ENCODE measurements at regions not wholly inside any gene's neighbourhood (a gene's known extent, or its start where the extent isn't known, plus 50 kb on each side); places are given as distances from the start of the nearest gene placed in this dataset.
A peak's percentile ranks its signal among the peaks of the same experiment; 100 is the strongest.

DNA sequence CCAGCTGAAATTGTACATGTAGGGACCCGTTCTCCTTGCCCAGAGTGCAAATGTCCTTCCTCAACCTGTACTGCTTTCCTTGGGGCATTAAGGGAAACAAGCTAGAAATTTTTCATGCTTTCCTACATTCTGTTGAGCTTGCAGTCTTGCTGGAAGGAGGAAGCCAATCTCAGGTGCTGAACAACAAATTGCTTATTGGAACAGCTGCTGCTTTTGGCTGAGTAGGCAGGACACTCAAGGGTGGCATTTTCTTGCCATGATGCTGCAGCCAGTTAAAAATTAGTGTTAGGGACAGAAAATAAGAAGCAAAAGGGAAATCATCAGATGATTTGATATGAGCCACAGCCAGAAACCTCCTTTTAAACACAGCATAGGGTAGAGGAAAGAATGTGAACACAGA lies 223.7 kb downstream of the QDPR start:
- DNase-seq = no peak

DNA sequence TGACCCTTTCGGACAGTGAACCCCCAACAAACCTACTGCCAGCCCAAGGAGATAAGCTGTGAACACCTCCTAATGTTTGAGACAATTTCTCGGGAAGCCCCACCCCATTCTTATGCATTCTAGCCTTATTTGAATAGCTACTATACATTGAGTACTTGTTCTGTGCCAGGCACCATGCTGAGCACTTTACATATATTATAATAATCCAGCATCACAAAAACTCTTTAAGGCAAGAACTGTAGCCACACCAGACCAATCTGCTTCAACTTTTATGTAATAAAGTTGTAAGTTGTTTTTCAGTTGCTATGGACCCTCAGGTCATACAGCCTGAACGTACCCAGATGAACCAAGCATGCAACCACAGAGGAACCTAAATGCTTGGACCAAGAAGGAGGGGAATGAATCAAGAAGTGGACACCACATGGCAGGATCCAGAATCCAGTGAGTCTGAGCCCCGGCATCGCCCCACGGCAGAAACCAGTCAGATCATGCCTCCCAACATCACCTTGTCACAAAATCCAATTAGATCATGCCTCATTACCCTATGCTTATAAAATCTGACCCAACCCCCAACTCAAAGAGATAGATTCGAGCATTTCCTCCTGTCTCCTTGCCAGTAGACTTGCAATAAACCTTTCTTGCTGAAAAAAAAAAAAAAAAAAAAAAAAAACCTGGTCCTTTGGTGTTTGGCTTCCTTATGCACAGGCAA lies 225.0 kb downstream of the QDPR start:
- no peak for DNase-seq

DNA sequence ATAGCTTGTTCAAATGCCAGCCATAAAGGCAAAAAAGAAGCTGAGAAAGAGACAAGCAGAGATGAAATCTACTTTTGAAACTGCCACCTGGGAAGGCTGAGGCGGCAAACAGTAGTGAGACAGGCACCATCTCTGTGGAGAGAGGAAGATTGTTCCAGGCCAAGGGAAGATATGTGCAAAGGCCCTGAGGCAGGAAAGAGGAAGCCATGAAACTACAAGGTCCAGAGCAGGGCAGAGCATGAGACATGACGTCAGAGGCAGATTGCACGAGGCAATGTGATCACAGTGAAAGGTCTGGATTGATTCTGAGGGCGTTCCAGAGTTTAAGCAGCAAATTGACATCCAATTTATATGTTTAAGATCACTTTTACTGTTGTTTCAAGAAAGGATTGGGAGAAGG lies 226.1 kb downstream of the QDPR start:
- peak in 1 of 3 donors; percentile 0 for DNase-seq

DNA sequence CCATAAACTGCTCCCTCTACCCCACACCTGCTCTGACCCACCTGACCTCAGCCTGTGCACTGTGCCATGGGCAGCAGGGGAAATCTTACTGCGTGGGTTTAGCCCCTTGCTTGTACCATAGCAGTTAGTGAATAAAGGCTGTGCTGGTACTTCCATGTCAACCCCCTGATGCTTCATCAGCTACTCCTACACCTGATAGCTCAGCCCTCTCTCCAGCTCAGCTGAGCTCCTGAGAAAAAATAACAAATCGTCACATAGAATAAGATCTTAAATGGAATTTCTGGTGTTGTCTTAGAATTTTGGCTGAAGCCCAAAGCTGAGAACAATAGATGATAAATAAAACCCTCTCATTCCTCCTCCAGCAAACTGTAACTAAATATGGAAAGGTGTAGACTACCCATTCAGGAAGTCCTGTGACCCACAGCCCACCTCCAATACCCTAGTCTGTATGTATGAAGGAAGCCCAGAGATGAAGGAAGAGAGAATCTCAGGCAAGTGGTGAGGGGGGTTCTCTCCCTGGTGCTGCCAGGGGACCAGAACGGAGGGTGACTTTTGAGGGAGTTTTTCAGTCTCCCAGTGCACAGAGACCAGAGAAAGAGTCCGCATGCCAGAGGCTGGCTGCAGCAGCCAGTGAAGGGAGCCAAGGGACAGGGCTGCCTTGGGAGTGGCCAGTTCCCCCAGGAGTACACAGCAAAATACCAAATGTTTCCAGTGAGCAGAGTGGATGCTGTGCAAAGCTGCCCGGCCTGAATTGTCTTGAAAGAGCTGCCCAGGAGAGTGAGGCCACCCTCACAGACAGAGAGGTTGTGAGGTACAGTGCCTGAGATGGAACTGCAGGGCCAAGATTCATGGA lies 227.3 kb downstream of the QDPR start:
- DNase-seq = no peak

DNA sequence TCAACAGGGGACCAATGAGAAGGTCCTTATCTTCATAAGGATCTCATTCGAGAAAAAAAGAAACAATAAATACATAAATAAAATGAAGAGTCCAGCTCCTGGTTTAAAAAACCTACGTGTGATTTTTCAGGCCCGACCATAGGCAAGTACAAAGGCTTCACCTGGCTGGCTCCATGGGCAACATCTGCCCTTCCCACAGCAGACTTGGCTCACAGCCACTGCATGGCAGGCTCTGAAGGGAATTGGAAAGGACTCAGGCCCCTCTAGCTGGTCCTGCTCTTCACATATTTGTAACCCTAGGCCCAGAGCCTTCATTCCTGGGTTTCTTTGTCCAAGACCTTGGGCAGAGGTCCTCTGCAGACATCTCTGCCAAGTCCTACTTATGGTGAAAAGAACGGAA lies 228.1 kb downstream of the QDPR start:
- no peak for DNase-seq

DNA sequence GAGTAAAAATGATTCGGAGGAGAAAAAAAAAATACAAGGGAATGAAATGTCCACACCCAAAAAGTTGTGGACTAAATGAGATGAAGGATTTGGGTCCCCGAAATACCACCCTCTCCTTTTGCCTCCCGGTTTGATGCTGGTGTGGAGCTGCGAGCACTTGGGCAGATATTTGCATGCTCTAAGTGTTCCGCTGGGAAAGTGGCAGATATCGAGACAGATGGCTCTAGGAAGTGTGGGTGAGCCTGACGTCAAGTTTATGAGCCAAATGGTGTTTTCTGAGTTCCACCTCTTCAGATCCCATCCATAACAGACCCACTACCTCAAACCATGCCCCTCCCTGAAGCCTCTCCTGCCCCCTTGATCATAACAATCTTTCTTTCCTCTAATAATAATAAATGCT lies 228.6 kb downstream of the QDPR start:
- no peak for DNase-seq

DNA sequence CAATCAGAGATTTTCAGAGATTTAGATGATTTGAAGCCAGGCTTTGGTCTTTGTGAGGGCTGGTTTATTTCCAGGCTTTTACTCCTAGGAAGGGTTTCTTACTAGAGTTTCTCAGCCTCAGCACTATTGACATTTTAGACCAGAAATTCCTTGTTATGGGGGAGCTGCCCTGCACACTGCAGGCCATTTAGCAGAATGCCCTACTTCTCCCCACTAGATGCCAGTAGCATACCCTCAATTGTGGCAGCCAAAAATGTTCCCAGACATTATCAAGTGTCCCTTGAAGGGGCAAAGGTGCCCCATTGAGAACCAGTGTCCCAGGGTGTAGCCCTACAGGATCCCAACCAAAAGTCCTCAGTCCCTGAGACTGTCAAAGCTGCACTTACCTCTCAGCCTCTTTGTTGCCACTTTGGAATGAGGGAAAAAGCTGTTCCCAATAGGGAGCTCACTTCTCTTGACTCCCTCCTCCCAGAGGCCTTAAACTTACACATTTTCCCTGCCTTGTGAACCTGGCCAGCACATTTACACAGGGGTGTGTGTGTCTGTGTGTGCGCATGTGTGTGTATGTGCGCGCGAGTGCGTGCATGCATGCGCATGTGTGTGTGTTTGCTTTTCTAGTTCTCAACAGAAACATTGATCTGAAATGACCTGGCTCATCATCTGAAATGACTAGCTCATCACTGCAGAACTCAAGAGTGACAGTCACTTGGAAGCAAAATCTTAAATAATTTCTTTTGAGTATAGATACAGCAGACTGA lies 231.4 kb downstream of the QDPR start:
- no peak for DNase-seq

DNA sequence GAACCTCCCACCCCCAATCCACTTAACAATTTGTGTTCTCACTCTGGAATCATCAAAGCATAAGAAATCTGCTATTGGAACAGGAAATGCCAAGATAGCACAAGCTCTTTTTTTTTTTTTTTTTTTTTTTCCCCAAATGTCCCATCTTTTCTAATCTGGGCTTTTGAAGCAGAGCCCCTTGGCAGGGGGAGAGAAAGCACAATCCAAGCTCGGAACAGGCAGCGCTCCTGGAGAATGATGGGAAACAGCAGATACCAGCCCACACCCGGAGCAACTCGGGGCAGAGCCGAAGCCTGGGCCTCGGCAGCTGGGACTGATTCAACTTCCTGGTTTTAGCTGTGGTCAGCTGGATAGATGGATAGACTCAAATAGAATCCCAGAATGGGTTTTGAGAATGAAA lies 235.1 kb downstream of the QDPR start:
- no peak for DNase-seq

DNA sequence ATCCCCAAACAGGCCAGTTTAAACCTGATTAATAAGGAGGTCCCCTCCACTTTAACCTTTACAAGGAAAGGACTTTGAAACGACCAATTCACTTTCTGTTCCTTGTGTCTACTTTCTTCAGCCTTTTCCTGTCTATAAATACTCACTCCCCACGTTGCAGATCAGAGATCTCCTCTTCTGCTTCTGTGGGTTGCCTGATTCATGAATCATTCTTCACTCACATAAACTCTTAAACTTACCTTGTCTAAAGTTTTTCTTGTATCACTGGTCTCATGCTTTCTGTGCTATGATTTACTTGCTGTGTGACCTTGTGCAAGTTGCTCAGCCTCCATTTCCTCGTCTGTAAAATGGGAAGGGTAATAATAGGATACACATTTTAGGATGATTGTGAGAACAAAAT lies 236.1 kb downstream of the QDPR start:
- DNase-seq = no peak

DNA sequence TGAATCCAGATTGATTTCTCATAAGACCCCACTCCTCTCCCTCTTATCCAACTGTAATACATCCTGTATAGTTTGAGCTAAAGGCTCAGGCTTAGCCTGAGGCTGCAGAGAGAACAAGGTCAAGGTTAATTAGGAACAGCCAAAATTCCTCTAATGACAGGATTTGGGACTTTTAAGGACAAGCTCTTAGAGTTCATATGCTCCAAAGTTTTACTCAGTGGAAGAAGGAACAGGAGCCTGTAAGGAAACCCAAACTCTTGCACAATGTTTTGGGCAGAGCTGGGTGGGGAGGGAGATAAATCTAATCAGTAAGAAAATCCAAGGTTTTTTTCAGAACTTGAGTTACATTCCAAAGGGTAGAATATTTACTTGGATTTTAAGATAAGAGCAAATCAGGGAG lies 238.8 kb downstream of the QDPR start:
- DNase-seq = no peak

DNA sequence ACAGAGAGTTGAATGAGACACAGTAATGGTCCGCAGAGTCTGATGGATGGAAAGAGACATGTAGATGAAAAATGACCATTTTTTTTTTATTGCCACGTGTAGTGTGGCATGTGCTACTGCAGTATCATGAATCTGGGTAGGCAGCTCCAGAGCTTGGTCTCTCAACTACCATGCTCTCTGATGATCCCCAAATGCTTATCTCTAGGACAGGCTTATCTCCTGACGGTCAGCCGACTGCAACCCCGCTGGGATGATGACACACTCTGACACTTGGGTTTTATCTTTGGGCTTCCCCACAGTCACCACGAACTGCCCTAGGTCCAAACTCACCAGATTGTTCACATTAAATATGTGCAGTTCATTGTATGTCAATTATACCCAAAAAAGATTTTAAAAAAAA lies 239.7 kb downstream of the QDPR start:
- DNase-seq = no peak

DNA sequence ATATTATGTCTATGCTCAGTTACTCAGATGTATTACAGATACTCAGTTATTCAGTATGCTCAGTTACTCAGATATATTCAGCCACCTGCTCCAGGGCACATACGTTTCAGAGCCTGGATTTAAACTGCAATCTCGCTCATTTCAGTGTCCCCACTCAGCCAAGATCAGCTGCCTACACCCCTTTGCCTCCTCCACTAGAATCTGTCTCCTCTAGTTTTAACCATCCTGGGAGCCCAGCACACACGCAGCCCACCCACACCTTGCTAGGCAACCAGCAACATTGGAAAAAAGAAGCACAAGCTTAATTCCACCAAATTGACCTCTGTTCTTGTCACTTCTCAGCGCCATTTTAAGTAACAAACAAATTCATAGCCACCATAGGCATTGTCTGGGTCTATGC lies 246.2 kb downstream of the QDPR start:
- no peak for DNase-seq

DNA sequence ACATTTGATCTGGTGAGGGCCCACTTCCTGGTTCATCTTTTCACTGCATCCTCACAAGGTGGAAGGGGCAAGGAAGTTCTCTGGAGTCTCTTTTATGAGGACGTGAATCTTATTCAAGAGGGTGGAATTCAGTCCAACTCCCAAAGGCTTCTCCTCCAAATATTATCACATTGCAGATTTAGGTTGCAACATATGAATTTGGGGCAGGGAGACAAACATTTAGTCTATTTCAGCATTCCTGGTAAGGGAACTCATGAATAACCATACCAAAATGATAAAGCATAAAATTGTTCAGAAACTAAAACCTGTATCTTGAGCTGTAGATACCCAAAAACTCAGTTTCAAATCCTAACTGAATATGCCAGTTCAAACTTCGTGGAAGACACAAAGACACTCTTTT lies 246.8 kb downstream of the QDPR start:
- no peak for DNase-seq

DNA sequence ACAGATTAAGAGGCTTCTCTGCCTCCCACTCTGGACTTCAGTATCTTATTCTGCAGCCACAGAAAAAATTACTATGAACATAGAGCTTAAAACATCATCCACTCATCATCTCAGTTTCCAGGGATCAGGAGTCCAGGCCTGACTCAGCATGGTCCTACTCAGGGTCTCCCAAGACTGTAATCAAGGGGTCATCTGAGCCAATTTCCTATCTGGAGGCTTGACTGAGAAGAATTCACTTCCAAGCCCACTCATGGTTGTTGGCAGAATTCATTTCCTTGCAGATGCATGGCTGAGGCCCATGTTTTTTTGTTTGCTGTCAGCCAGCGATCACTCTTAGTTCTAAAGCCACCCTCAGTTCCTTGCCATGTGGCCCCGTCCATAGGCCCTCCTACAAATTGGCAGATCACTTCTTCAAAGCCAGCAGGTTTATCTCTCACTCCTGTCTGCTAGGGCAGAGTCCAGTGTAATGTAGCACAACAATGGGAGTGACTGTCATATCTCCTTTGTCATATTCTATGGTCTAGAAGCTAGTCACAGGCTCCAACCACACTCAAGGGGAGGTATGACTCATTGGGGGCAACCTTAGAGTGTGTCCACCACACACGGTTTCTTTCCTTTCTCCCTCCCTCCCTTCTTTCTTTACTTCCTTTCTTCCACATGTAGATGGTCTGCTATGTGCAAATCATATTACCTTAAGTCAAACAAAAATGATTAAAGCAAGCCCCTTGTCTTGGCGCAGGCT lies 251.6 kb downstream of the QDPR start:
- DNase-seq = no peak

DNA sequence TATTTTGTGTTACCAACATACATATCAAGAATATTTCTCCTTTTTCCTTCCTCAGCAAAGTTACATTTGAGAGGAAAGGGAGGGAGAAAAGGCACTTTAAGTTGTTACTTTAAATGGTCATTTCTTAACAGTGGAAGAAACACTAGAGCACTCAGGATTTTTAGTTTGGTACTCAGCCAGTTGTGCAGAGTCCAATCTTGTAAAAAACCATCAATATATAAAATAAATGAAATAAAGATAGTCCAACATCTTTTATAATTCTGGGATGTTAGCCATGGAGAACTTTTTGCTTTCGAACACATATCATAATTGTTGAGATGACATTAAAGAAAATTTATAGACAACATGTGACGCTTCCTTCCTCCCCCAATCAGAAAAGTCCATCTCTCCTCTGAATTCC lies 253.8 kb downstream of the QDPR start:
- no peak for DNase-seq

DNA sequence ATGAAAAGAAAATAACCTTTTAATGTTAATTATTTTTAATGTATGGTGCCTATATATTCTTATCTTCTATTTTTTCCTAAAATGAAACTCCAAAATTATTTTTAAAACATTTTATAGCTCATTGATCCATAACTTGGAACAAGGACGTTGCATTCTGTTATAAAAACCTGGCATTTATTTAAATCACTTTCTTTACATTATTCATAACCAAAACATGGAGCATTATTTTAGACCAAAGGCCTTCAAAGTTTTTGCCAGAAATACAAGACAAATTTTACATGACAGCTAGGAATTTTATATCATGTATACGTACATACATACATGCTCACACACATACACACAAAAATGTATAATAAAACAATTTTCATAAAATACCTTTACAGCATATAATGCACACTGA lies 259.8 kb downstream of the QDPR start:
- no peak for DNase-seq

DNA sequence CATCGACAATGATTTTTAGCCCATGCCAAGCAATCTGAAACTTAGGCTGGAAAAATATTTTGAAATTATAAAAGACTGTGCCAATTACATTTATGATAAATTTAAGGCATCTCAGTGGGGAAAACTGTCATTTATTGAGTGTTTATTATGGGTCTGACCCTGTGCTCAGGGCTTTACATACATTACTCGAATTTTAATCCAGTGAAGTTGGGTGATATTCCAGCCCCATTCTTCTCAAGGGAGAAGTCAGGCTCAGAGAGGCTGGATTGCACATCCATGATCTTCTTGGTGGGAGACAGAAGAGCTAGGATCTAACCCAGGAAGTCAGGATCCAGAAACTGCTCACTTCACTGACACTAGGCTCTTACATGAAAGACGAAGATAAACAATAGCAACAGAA lies 260.8 kb downstream of the QDPR start:
- no peak for DNase-seq

DNA sequence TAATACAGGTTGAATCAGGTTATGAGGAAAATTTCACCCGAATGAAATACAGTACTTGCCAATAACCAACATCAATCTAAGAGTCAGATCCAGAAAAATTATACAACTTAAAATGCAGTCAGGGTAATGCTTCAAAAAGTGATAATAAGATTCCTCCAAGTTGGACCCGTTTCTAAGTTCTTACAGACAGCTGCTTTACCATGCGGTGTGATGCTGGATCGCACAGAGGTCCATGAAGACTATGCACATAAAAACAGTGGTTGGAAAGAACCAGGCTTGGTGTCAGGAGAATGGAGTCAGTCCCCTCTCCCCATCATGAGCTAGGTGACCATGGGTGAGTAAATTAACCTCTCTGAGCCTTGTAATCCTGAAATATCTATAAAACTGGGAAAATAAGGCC lies 261.3 kb downstream of the QDPR start:
- no peak for DNase-seq

DNA sequence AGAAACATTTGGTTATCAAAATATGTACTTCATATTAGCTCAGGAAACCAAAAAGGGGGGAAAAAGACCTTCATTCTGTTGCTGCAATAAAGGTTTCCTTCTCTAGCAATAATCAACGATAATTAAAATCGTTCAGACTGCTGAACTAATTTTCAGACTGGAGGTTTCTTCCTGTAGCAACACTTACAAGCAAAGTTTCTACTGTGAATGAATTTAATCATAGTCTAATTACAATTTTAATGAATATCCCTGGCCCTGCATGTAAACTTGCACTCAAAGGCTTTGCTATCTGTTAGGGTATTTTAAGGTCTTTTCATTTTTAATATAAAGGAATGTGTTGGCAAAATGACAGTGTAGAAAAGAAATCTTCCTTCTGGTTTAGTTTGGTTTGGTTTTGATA lies 265.2 kb downstream of the QDPR start:
- DNase-seq = no peak

DNA sequence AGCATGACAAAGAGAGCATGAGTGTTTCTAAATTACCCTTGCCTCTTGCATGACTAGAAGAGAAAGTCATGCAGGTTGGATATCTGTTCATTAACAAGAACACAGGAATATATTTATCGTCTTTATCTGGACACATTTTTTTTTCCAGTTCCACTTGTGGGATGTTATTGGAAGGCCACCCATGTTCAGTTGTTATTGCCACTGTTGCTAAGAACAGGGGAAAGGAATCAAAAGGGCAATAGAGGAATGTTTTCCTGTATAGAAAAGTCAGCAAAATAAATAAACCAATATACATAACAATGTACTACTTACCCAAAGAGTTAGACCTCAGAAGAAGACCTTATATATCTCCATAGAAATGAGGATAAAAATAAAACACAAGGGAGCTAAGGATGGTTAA lies 270.1 kb downstream of the QDPR start:
- no peak for DNase-seq

DNA sequence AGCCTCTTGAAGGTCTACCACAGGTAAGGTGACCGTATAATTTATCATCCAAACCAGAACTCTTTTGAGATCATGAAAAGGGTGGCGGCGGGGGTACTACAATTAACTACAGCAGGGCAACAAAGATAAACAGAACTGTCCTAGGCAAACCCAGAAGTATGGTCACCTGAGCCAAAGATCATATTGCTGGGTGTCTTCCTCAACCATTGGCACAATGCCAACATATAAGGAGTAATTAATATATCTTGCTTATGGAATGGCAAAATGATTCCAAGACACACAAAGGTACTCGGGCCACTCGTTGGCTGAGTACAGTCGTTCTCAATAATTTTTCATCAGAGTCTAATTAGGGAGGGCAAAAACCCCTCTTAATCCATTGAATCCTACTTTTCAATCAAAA lies 273.3 kb downstream of the QDPR start:
- DNase-seq = no peak

DNA sequence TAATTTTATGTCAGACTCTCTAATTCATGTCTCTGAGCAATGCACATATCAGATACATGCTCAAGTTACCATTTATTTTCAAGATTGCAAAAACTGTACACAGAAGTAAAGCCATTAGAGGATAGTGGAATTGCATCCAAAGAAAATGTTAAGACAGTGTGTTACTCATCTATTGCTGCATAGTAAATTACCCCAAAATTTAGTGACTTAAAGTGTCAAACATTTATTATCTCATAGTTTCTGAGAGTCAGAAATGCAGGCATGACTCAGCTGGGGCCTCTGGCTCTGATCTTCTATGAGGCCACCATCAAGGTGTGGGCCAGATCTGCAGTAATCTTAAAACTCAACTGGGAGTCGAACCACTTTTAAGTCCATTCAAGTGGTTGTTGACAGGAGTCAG lies 275.2 kb downstream of the QDPR start:
- DNase-seq = no peak

DNA sequence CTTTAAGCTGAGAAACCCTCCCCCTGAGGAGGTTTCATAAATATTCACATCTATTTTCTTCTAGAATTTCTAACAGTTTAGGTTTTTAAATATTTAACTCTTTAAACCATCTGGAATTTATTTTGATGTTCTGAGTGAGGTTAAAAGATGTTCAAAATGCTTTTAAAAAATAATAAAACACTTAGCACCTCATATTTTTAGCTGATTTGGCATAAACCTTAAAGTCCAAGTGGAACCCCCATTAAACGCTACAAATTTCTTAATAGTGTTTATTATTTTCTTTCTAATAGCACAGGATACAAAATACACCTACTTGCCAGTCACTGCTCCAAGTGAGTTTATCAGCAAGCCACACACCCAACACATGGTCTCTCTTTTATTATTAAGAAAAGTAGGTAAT lies 277.2 kb downstream of the QDPR start:
- no peak for DNase-seq

Data from suppressor macrophage treated with lipopolysaccharide for 1 hour (primary cell).